ENCODE measurements at regions not wholly inside any gene's neighbourhood (a gene's known extent, or its start where the extent isn't known, plus 50 kb on each side); places are given as distances from the start of the nearest gene placed in this dataset.

- TF ChIP-seq CHD7 (IDR thresholded peaks at IDR 0.05; ENCODE audit: insufficient replicate concordance, low read length): peak; percentile 92
- TF ChIP-seq SIN3A (conservative IDR thresholded peaks at IDR 0.05 in 1 of 2, IDR thresholded peaks at IDR 0.05 in 1 of 2; ENCODE audit: low read depth in 1 of 2, low read length in 2 of 2): 0 out of 4 replicates have a peak, but pooled peaks of 1 of the 2 experiments have one; percentile 5
- no peak for TF ChIP-seq KDM4A (IDR thresholded peaks at IDR 0.05; ENCODE audit: low read depth, low read length, severe bottlenecking)
- no peak; the same call in 1 of the 2 replicates for TF ChIP-seq ATF2 (IDR thresholded peaks at IDR 0.05; ENCODE audit: low read length)
- peak; percentile 70 to 95; a peak in 3 of 4 replicates for TF ChIP-seq HDAC2 (IDR thresholded peaks at IDR 0.05; ENCODE audit: borderline replicate concordance in 1 of 2, low read depth in 2 of 2, low read length in 2 of 2)
- peak; percentile 95 for TF ChIP-seq MAFK (IDR thresholded peaks at IDR 0.05; ENCODE audit: low read depth, low read length)
Measured at GRCh38 chr16:19948186-19949104, 63.8 kb upstream of the GPRC5B start (continued).

All from H1 (cell line).